ENCODE measurements at regions not wholly inside any gene's neighbourhood (a gene's known extent, or its start where the extent isn't known, plus 50 kb on each side); places are given as distances from the start of the nearest gene placed in this dataset.
"Not testable (repeated sequence)": the region's sequence is repeated elsewhere in the genome, so short reads cannot be mapped to it uniquely, and the experiment has no call there.

- no peak overlapping the region for H3K4me2 ChIP-seq (replicated peaks; ENCODE audit: extremely low read depth, low read length, poor library complexity, severe bottlenecking)
- intact Hi-C loops (cut with micrococcal nuclease) = no loop called here
- H3K27me3 Mint-ChIP-seq (ENCODE audit: low read depth in 3 of 3) = no peaks in the 10 kb centered on the region
- DNase-seq = no peak
- no peaks in the 10 kb centered on the region for H3K36me3 ChIP-seq (replicated peaks in 1 of 2; ENCODE audit: control insufficient read depth in 1 of 2, insufficient read depth in 2 of 2, low read length in 2 of 2)
- no peaks in the 10 kb centered on the region for H3K4me1 ChIP-seq (ENCODE audit: control insufficient read depth in 1 of 2, insufficient read depth in 2 of 2, low read length in 2 of 2)
- no peak overlapping the region for H3K4me3 Mint-ChIP-seq
- peaks cover 4 to 20% (median 7%) of the 10 kb centered on the region in 7 donors for H3K9me3 Mint-ChIP-seq
- no peaks in the 10 kb centered on the region for H3K36me3 Mint-ChIP-seq
- H3K4me1 Mint-ChIP-seq = no peaks in the 10 kb centered on the region
- no peak for TF ChIP-seq CTCF (IDR thresholded peaks at IDR 0.05)
- no peaks in the 10 kb centered on the region for H4K20me1 ChIP-seq (ENCODE audit: insufficient read depth, low read length)
- H2AFZ ChIP-seq (ENCODE audit: insufficient read depth, low read depth, low read length, poor library complexity, severe bottlenecking) = no peak overlapping the region
- no CpG with 5 or more reads among the region's 1 CpG for WGBS (ENCODE audit: insufficient coverage)
- no peak overlapping the region for H3K9ac ChIP-seq (ENCODE audit: insufficient read depth, low read length, poor library complexity, severe bottlenecking)
- H3K27me3 ChIP-seq (ENCODE audit: control insufficient read depth in 2 of 2, insufficient read depth in 2 of 2, low read length in 2 of 2) = no peaks in the 10 kb centered on the region
- H3K9me3 ChIP-seq (replicated peaks in 1 of 2; ENCODE audit: control insufficient read depth in 1 of 2, insufficient read depth in 1 of 2, low read length in 2 of 2) = peaks cover 18 to 21% of the 10 kb centered on the region in 2 donors
- H3K27ac ChIP-seq (ENCODE audit: low read depth in 1 of 2, low read length in 2 of 2) = no peak overlapping the region
- H3K79me2 ChIP-seq (ENCODE audit: insufficient read depth, low read length) = no peaks in the 10 kb centered on the region
- no peak overlapping the region for H3K4me3 ChIP-seq (replicated peaks in 1 of 3; ENCODE audit: low read depth in 2 of 3, low read length in 3 of 3)
- H3K27ac Mint-ChIP-seq = no peak overlapping the region
Measured at GRCh38 chr5:114716955-114717354, 355.1 kb downstream of the KCNN2 start.

- H3K9me3 ChIP-seq (replicated peaks in 1 of 2; ENCODE audit: control insufficient read depth in 1 of 2, insufficient read depth in 1 of 2, low read length in 2 of 2); H3K27ac ChIP-seq (ENCODE audit: low read depth in 1 of 2, low read length in 2 of 2); H3K4me1 Mint-ChIP-seq; H3K79me2 ChIP-seq (ENCODE audit: insufficient read depth, low read length); intact Hi-C loops (cut with micrococcal nuclease); H3K9ac ChIP-seq (ENCODE audit: insufficient read depth, low read length, poor library complexity, severe bottlenecking); H3K4me2 ChIP-seq (replicated peaks; ENCODE audit: extremely low read depth, low read length, poor library complexity, severe bottlenecking); H3K27me3 ChIP-seq (ENCODE audit: control insufficient read depth in 2 of 2, insufficient read depth in 2 of 2, low read length in 2 of 2); H3K4me3 ChIP-seq (replicated peaks in 1 of 3; ENCODE audit: low read depth in 2 of 3, low read length in 3 of 3); H3K27ac Mint-ChIP-seq; H3K36me3 Mint-ChIP-seq; H3K36me3 ChIP-seq (replicated peaks in 1 of 2; ENCODE audit: control insufficient read depth in 1 of 2, insufficient read depth in 2 of 2, low read length in 2 of 2); DNase-seq; H4K20me1 ChIP-seq (ENCODE audit: insufficient read depth, low read length); H3K4me1 ChIP-seq (ENCODE audit: control insufficient read depth in 1 of 2, insufficient read depth in 2 of 2, low read length in 2 of 2); H3K4me3 Mint-ChIP-seq; H2AFZ ChIP-seq (ENCODE audit: insufficient read depth, low read depth, low read length, poor library complexity, severe bottlenecking); H3K27me3 Mint-ChIP-seq (ENCODE audit: low read depth in 3 of 3): not testable (repeated sequence)
- H3K9me3 Mint-ChIP-seq = peaks cover 5 to 22% (median 8%) of the 10 kb centered on the region in 7 donors
- 93% methylated on average over 12 of the region's 31 CpGs for WGBS (ENCODE audit: insufficient coverage)
Measured at GRCh38 chr5:114704225-114704893, 342.5 kb downstream of the KCNN2 start.
